Thoracic aorta (tissue), 2 donors: ENCODE measurements at regions not wholly inside any gene's neighbourhood (a gene's known extent, or its start where the extent isn't known, plus 50 kb on each side); places are given as distances from the start of the nearest gene placed in this dataset.

Experiments
- ATAC-seq: fragments of 150-250 bp; one replicate; pipeline ENCODE4 v1.8.0; 2017; ENCODE audit warnings: low read depth; ENCODE audit not compliant: insufficient number of reproducible peaks, low FRiP score
- DNase-seq: peaks from one replicate; pipeline ENCODE4 v3.0.0-alpha.2; 2020; ENCODE audit warnings: low spot score
- H3K27ac ChIP-seq, 2 donors: fragments of 200-600 bp; sonication (generic); 1 replicate in 1 of 2; 2 replicates in 1 of 2; pipeline ENCODE4 v1.5.1; 2016; ENCODE audit warnings: mild to moderate bottlenecking in 2 of 2, moderate library complexity in 2 of 2
- H3K27me3 ChIP-seq: fragments of 200-600 bp; sonication (generic); replicated peaks from 2 replicates; pipeline ENCODE4 v1.6.0; 2016; ENCODE audit warnings: mild to moderate bottlenecking; ENCODE audit not compliant: insufficient read depth
- H3K36me3 ChIP-seq: fragments of 200-600 bp; sonication (generic); one replicate; pipeline ENCODE4 v1.5.1; 2016
- H3K4me1 ChIP-seq, 2 donors: fragments of 200-600 bp; sonication (generic); 1 replicate in 1 of 2; 2 replicates in 1 of 2; pipeline versions ENCODE4 v1.5.1 to v1.6.0; 2016; ENCODE audit warnings: low read depth in 2 of 2, mild to moderate bottlenecking in 1 of 2; ENCODE audit not compliant: control insufficient read depth in 1 of 2
- H3K4me3 ChIP-seq: fragments of 200-600 bp; sonication (generic); 2 replicates; pipeline ENCODE4 v1.5.1; 2016; ENCODE audit warnings: mild to moderate bottlenecking
- H3K9me3 ChIP-seq: fragments of 200-600 bp; sonication (generic); 2 replicates; pipeline ENCODE4 v1.5.1; 2016
- TF ChIP-seq, protein P1 (sequence below): fragments of 200-600 bp; sonication (generic); IDR thresholded peaks from one replicate; pipeline ENCODE4 v1.5.1; 2019; ENCODE audit warnings: antibody characterized with exemption

DNA sequence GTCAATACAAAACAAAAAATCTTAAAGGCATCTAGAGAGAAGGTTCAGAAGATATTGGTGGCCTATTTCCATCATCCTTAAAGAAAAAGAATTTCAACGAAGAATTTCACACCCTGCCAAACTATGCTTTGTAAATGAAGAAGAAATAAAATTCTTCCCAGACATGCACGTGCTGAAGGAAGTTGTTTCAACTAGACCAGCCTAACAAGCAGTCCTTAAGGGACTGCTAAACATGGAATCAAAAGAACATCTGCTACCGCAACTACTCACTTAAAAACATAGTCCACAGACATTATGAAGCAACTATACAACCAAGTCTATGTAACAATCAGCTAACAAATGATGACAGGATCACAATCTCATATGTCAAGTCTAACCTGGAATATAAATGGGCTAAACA is 584.9 kb upstream of the PTCHD4 start:
- TF ChIP-seq, protein P1, sequence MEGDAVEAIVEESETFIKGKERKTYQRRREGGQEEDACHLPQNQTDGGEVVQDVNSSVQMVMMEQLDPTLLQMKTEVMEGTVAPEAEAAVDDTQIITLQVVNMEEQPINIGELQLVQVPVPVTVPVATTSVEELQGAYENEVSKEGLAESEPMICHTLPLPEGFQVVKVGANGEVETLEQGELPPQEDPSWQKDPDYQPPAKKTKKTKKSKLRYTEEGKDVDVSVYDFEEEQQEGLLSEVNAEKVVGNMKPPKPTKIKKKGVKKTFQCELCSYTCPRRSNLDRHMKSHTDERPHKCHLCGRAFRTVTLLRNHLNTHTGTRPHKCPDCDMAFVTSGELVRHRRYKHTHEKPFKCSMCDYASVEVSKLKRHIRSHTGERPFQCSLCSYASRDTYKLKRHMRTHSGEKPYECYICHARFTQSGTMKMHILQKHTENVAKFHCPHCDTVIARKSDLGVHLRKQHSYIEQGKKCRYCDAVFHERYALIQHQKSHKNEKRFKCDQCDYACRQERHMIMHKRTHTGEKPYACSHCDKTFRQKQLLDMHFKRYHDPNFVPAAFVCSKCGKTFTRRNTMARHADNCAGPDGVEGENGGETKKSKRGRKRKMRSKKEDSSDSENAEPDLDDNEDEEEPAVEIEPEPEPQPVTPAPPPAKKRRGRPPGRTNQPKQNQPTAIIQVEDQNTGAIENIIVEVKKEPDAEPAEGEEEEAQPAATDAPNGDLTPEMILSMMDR: no peak
- ATAC-seq (no peak), DNase-seq (no peak)
- no peaks in the 10 kb centered on the region for H3K9me3 ChIP-seq
- H3K36me3 ChIP-seq: no peaks in the 10 kb centered on the region
- no peaks in the 10 kb centered on the region for H3K27me3 ChIP-seq
- H3K4me3 ChIP-seq: no peak overlapping the region
- no peak overlapping the region for H3K27ac ChIP-seq
- H3K4me1 ChIP-seq: no peaks in the 10 kb centered on the region

DNA sequence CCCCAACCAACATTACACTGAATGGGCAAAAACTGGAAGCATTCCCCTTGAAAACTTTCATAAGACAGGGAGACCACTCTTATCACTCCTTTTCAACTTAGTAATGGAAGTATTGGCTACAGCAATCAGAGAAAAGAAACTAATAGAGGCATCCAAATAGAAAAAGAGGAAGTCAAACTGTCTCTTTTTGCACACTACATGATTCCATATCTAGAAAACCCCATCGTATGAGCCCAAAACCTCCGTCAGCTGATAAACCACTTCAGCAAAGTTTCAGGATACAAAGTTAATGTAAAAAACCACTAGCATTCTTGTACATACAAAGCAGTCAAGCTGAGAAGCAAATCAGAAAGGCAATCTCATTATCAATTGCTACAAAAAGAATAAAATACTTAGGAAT is 580.4 kb upstream of the PTCHD4 start:
- no peaks in the 10 kb centered on the region for H3K36me3 ChIP-seq
- H3K9me3 ChIP-seq: peaks cover 11% of the 10 kb centered on the region
- no peak overlapping the region for H3K27ac ChIP-seq
- no peak for ATAC-seq
- H3K27me3 ChIP-seq: no peaks in the 10 kb centered on the region
- no peaks in the 10 kb centered on the region for H3K4me1 ChIP-seq
- H3K4me3 ChIP-seq: no peak overlapping the region
- TF ChIP-seq, protein P1: no peak
- DNase-seq: no peak

DNA sequence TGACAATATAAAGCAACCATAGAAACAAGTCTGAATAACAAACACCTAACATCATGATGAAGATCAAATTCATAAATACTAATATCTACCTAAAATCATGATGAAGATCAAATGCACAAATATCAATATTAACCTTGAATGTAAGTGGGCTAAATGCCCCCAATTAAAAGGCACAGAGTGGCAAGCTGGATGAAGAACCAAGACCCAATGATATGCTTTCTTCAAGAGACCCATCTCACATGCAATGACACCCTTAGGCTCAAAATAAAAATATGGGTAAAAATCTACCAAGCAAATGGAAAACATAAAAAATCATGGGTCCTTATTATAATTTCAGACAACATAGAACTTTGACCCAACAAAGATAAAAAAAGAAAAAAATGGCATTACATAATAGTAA is 578.5 kb upstream of the PTCHD4 start:
- Histone ChIP-seq H3K4me3 (no peak overlapping the region), H3K9me3 (peaks cover 11% of the 10 kb centered on the region)

DNA sequence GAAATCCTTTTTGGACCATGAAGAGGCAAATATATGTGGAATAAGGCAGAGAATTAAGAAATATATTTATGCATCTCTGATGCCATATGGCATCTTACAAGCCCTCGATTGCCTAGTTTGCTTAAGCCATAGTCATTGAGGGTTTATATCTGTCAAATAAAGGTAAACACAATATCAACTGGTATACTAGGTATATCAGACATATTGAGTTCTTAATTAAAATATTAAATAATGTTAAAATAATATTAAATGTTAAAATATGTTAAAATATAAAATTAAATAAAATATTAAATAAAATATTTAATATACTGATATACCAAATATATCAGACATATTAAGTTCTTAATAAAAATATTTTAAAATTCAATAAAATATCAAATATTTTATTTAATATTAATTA is 567.4 kb upstream of the PTCHD4 start:
- ATAC-seq (no peak), DNase-seq (no peak)
- TF ChIP-seq, protein P1: no peak
- Histone ChIP-seq H3K4me3 (no peak overlapping the region), H3K27ac (no peak overlapping the region), H3K4me1 (no peaks in the 10 kb centered on the region), H3K36me3 (no peaks in the 10 kb centered on the region), H3K27me3 (no peaks in the 10 kb centered on the region), H3K9me3 (no peaks in the 10 kb centered on the region)

More for the DNA sequence above, 578.5 kb upstream of the PTCHD4 start:
- no peak overlapping the region for H3K27ac ChIP-seq
- TF ChIP-seq, protein P1: no peak
- no peak for ATAC-seq
- no peaks in the 10 kb centered on the region for H3K36me3 ChIP-seq
- no peak for DNase-seq
- no peaks in the 10 kb centered on the region for H3K27me3 ChIP-seq
- H3K4me1 ChIP-seq: no peaks in the 10 kb centered on the region

DNA sequence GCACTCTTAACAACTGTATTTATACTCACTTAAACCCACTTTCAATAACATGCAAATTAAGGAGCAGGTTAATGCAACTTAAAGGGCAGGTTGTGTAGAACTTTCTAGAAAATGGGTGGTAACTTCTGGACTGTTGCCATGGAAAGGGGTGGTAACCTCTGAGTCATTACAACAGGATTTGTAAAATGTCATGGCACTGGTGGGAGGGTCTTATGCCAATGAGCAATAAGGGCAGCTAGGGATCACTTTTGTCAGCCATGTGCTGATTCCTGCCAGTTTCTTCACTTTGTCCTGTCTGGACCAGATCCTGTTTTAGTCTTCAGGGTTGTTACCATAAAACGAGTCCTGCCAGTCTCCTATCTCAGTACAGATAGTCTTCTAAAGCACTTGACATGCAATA is 560.5 kb upstream of the PTCHD4 start:
- no peaks in the 10 kb centered on the region for H3K4me1 ChIP-seq
- no peak overlapping the region for H3K27ac ChIP-seq
- no peaks in the 10 kb centered on the region for H3K36me3 ChIP-seq
- TF ChIP-seq, protein P1: no peak
- DNase-seq: no peak
- no peak for ATAC-seq
- H3K27me3 ChIP-seq: no peaks in the 10 kb centered on the region
- H3K9me3 ChIP-seq: no peaks in the 10 kb centered on the region
- no peak overlapping the region for H3K4me3 ChIP-seq
